H9 (cell line): ENCODE measurements at regions not wholly inside any gene's neighbourhood (a gene's known extent, or its start where the extent isn't known, plus 50 kb on each side); places are given as distances from the start of the nearest gene placed in this dataset.

ENCODE experiments used
- DNase-seq: peaks from one replicate; pipeline ENCODE4 v3.0.0-alpha.2; 2017
- H2AFZ ChIP-seq: one replicate; pipeline ENCODE4 v1.6.1; 2013; ENCODE audit warnings: mild to moderate bottlenecking, low read length, control low read depth, moderate library complexity
- H2AK5ac ChIP-seq: 2 replicates; pipeline ENCODE4 v1.6.1; 2013; ENCODE audit warnings: low read length, control low read depth, mixed read lengths; ENCODE audit not compliant: insufficient read length
- H2BK120ac ChIP-seq: one replicate; pipeline ENCODE4 v1.6.1; 2013; ENCODE audit warnings: low read depth, mild to moderate bottlenecking, low read length, control low read depth, inconsistent platforms; ENCODE audit not compliant: poor library complexity, severe bottlenecking
- H2BK12ac ChIP-seq: 2 replicates; pipeline ENCODE4 v1.6.1; 2013; ENCODE audit warnings: low read length, control low read depth, mixed read lengths, low read depth; ENCODE audit not compliant: insufficient read length
- H2BK15ac ChIP-seq: 2 replicates; pipeline ENCODE4 v1.6.1; 2013; ENCODE audit warnings: low read depth, low read length, control low read depth
- H2BK20ac ChIP-seq: one replicate; pipeline ENCODE4 v1.6.1; 2013; ENCODE audit warnings: low read depth, mild to moderate bottlenecking, low read length, control low read depth, inconsistent platforms; ENCODE audit not compliant: poor library complexity, severe bottlenecking
- H2BK5ac ChIP-seq: 2 replicates; pipeline ENCODE4 v1.6.1; 2013; ENCODE audit warnings: low read length, control low read depth, mixed read lengths; ENCODE audit not compliant: insufficient read length
- H3K14ac ChIP-seq: 2 replicates; pipeline ENCODE4 v1.6.1; 2013; ENCODE audit warnings: low read length, control low read depth; ENCODE audit not compliant: insufficient read depth
- H3K18ac ChIP-seq: 2 replicates; pipeline ENCODE4 v1.6.1; 2013; ENCODE audit warnings: low read depth, mild to moderate bottlenecking, mixed read lengths, low read length, control low read depth; ENCODE audit not compliant: insufficient read length
- H3K23ac ChIP-seq: 2 replicates; pipeline ENCODE4 v1.6.1; 2013; ENCODE audit warnings: low read length, control low read depth, mixed read lengths, low read depth; ENCODE audit not compliant: insufficient read length
- H3K23me2 ChIP-seq: 2 replicates; pipeline ENCODE4 v1.6.1; 2013; ENCODE audit warnings: low read depth, mild to moderate bottlenecking, mixed read lengths, low read length, control low read depth; ENCODE audit not compliant: insufficient read length, poor library complexity, severe bottlenecking
- H3K27ac ChIP-seq: 2 replicates; pipeline ENCODE4 v1.5.1; 2013; ENCODE audit warnings: low read length, control low read depth, mixed read lengths, low read depth; ENCODE audit not compliant: insufficient read length
- H3K27me3 ChIP-seq: 2 replicates; pipeline ENCODE4 v1.6.1; 2013; ENCODE audit warnings: low read length, control low read depth, inconsistent platforms; ENCODE audit not compliant: insufficient read depth
- H3K4ac ChIP-seq: 2 replicates; pipeline ENCODE4 v1.6.1; 2013; ENCODE audit warnings: low read depth, mild to moderate bottlenecking, control low read depth, inconsistent platforms, low read length, moderate library complexity
- H3K4me1 ChIP-seq: 2 replicates; pipeline ENCODE4 v1.6.1; 2013; ENCODE audit warnings: low read length, control low read depth, inconsistent platforms; ENCODE audit not compliant: insufficient read depth
- H3K4me2 ChIP-seq: 2 replicates; pipeline ENCODE4 v1.6.1; 2013; ENCODE audit warnings: low read length, control low read depth, mixed read lengths; ENCODE audit not compliant: insufficient read length, insufficient read depth
- H3K56ac ChIP-seq: 2 replicates; pipeline ENCODE4 v1.6.1; 2013; ENCODE audit warnings: low read depth, mild to moderate bottlenecking, mixed read lengths, low read length, control low read depth; ENCODE audit not compliant: insufficient read length
- H3K79me1 ChIP-seq: 2 replicates; pipeline ENCODE4 v1.6.1; 2013; ENCODE audit warnings: low read depth, mild to moderate bottlenecking, moderate library complexity, low read length, control low read depth, inconsistent platforms; ENCODE audit not compliant: insufficient read depth, poor library complexity, severe bottlenecking
- H3K79me2 ChIP-seq: 2 replicates; pipeline ENCODE4 v1.6.1; 2013; ENCODE audit warnings: low read length, control low read depth, inconsistent platforms; ENCODE audit not compliant: insufficient read depth
- H3K9ac ChIP-seq: 2 replicates; pipeline ENCODE4 v1.6.1; 2013; ENCODE audit warnings: low read length, control low read depth, mixed read lengths; ENCODE audit not compliant: insufficient read length; ENCODE audit errors: extremely low read depth
- H3K9me3 ChIP-seq: one replicate; pipeline ENCODE4 v1.6.1; 2013; ENCODE audit warnings: low read depth, low read length, inconsistent platforms; ENCODE audit not compliant: control insufficient read depth
- H3T11ph ChIP-seq: one replicate; pipeline ENCODE4 v1.6.1; 2013; ENCODE audit warnings: mild to moderate bottlenecking, low read length, control low read depth, inconsistent platforms
- H4K20me1 ChIP-seq: one replicate; pipeline ENCODE4 v1.6.1; 2013; ENCODE audit not compliant: control insufficient read depth, insufficient read length, insufficient read depth
- H4K5ac ChIP-seq: 2 replicates; pipeline ENCODE4 v1.6.1; 2013; ENCODE audit warnings: low read depth, mild to moderate bottlenecking, mixed read lengths, low read length, control low read depth; ENCODE audit not compliant: insufficient read length
- H4K8ac ChIP-seq: replicated peaks from 2 replicates; pipeline ENCODE4 v1.6.1; 2013; ENCODE audit warnings: low read length, control low read depth, mixed read lengths, low read depth; ENCODE audit not compliant: insufficient read length
- H4K91ac ChIP-seq: 2 replicates; pipeline ENCODE4 v1.6.1; 2013; ENCODE audit warnings: low read depth, mild to moderate bottlenecking, moderate library complexity, mixed read lengths, low read length, control low read depth; ENCODE audit not compliant: insufficient read length
- H3K27ac Mint-ChIP-seq, 3 experiments: 2 replicates in 2 of 3; 3 replicates in 1 of 3; pipeline ENCODE4 v1.8.0; 2020 to 2021; ENCODE audit warnings: mixed read lengths in 3 of 3, mild to moderate bottlenecking in 1 of 3, moderate library complexity in 1 of 3
- H3K27me3 Mint-ChIP-seq: 2 replicates; pipeline ENCODE4 v1.8.0; 2021; ENCODE audit warnings: low read depth, mild to moderate bottlenecking, moderate library complexity, mixed read lengths
- H3K36me3 Mint-ChIP-seq, 3 experiments: 2 replicates in 2 of 3; 3 replicates in 1 of 3; pipeline ENCODE4 v1.8.0; 2020 to 2021; ENCODE audit warnings: low read depth in 3 of 3, mixed read lengths in 3 of 3; ENCODE audit not compliant: insufficient read depth in 1 of 3
- H3K4me1 Mint-ChIP-seq, 2 experiments: 2 replicates each; pipeline ENCODE4 v1.8.0; 2020; ENCODE audit warnings: mixed read lengths in 2 of 2
- H3K4me3 Mint-ChIP-seq, 2 experiments: 2 replicates in 1 of 2; 3 replicates in 1 of 2; pipeline ENCODE4 v1.8.0; 2020 to 2021; ENCODE audit warnings: mild to moderate bottlenecking in 2 of 2, mixed read lengths in 2 of 2, moderate library complexity in 1 of 2
- H3K9me3 Mint-ChIP-seq, 2 experiments: 2 replicates in 1 of 2; 3 replicates in 1 of 2; pipeline ENCODE4 v1.8.0; 2020; ENCODE audit warnings: mild to moderate bottlenecking in 2 of 2, mixed read lengths in 2 of 2, moderate library complexity in 1 of 2
- WGBS: extraction: QIAGEN DNeasy Blood & Tissue Kit; methylation state at CpG from one replicate; pipeline ENCODE4 v1.1.7; 2013; ENCODE audit warnings: missing lambda C conversion rate, low lambda C conversion rate, mixed read lengths; ENCODE audit not compliant: insufficient read length; ENCODE audit errors: extremely low coverage; 5-methylcytosine and 5-hydroxymethylcytosine counted together
- TF ChIP-seq, protein P1 (sequence below): fragments of 200-600 bp; sonication (generic); conservative IDR thresholded peaks from 3 replicates; pipeline ENCODE4 v1.8.0; 2021; ENCODE audit warnings: antibody characterized with exemption, mild to moderate bottlenecking

GRCh38 chr2:41936771-41937463 lies 110.9 kb upstream of the PKDCC start:
- Histone ChIP-seq H2BK15ac (no peak overlapping the region), H2AFZ (no peak overlapping the region), H3K4me2 (no peak overlapping the region), H3K14ac (no peak overlapping the region), H3K27me3 (no peaks in the 10 kb centered on the region), H3K18ac (no peak overlapping the region), H4K20me1 (no peaks in the 10 kb centered on the region), H4K5ac (no peak overlapping the region), H3K23me2 (no peaks in the 10 kb centered on the region), H3K23ac (no peak overlapping the region), H2BK5ac (no peak overlapping the region), H2AK5ac (no peak overlapping the region), H3K4ac (no peak overlapping the region), H4K8ac (no peak overlapping the region), H3K9ac (no peak overlapping the region), H2BK20ac (no peak overlapping the region), H3K79me1 (no peaks in the 10 kb centered on the region), H4K91ac (no peak overlapping the region), H3K79me2 (no peaks in the 10 kb centered on the region), H3K4me1 (peaks cover 15% of the 10 kb centered on the region; the same call in 1 of the 2 replicates), H3K56ac (no peak overlapping the region), H3K9me3 (no peaks in the 10 kb centered on the region), H2BK12ac (no peak overlapping the region), H3T11ph (no peak overlapping the region), H2BK120ac (no peak overlapping the region), H3K27ac (no peak overlapping the region)
- no CpG with 5 or more reads among the region's 7 CpGs for WGBS
- Mint-ChIP-seq H3K4me3 (peak overlapping the region in 1 of 2 experiments; percentile 5; a peak in 2 of 5 replicates), H3K27me3 (peaks cover 6% of the 10 kb centered on the region), H3K4me1 (peaks cover 75 to 83% of the 10 kb centered on the region in 2 experiments), H3K27ac (peak overlapping the region in 2 of 3 experiments; percentile 69 to 98; a peak in 5 of 7 replicates), H3K9me3 (peaks cover 0 to 6% of the 10 kb centered on the region in 2 experiments; a peak in 2 of 5 replicates), H3K36me3 (peaks cover 0 to 7% (median 0%) of the 10 kb centered on the region in 3 experiments; a peak in 1 of 7 replicates)
- TF ChIP-seq, protein P1, sequence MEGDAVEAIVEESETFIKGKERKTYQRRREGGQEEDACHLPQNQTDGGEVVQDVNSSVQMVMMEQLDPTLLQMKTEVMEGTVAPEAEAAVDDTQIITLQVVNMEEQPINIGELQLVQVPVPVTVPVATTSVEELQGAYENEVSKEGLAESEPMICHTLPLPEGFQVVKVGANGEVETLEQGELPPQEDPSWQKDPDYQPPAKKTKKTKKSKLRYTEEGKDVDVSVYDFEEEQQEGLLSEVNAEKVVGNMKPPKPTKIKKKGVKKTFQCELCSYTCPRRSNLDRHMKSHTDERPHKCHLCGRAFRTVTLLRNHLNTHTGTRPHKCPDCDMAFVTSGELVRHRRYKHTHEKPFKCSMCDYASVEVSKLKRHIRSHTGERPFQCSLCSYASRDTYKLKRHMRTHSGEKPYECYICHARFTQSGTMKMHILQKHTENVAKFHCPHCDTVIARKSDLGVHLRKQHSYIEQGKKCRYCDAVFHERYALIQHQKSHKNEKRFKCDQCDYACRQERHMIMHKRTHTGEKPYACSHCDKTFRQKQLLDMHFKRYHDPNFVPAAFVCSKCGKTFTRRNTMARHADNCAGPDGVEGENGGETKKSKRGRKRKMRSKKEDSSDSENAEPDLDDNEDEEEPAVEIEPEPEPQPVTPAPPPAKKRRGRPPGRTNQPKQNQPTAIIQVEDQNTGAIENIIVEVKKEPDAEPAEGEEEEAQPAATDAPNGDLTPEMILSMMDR, result no peak
- no peak for DNase-seq
